Cardiac muscle cell (in vitro differentiated cells and primary cell): ENCODE measurements at regions not wholly inside any gene's neighbourhood (a gene's known extent, or its start where the extent isn't known, plus 50 kb on each side); places are given as distances from the start of the nearest gene placed in this dataset.

Experiments used
- DNase-seq, 2 donors: peaks; one replicate each; pipeline versions ENCODE4 v3.0.0 to v3.0.0-alpha.2; 2010 to 2017; ENCODE audit warnings: low read depth in 1 of 2, low spot score in 1 of 2
- H3K27ac ChIP-seq: fragments of 200-600 bp; sonication (generic); 2 replicates; pipeline ENCODE4 v1.5.1; 2016
- H3K27me3 ChIP-seq: fragments of 200-600 bp; sonication (generic); 2 replicates; pipeline ENCODE4 v1.6.0; 2016; ENCODE audit warnings: control low read depth
- H3K36me3 ChIP-seq: fragments of 200-600 bp; sonication (generic); 2 replicates; pipeline ENCODE4 v1.5.1; 2016; ENCODE audit warnings: control low read depth
- H3K4me1 ChIP-seq: fragments of 200-600 bp; sonication (generic); 2 replicates; pipeline ENCODE4 v1.8.1; 2017; ENCODE audit warnings: low read depth, mild to moderate bottlenecking, mixed run types
- H3K4me3 ChIP-seq: fragments of 200-600 bp; sonication (generic); 2 replicates; pipeline ENCODE4 v1.5.1; 2016; ENCODE audit warnings: mild to moderate bottlenecking
- H3K9me3 ChIP-seq: fragments of 200-600 bp; sonication (generic); 2 replicates; pipeline ENCODE4 v1.5.1; 2017; ENCODE audit warnings: low read depth, mild to moderate bottlenecking, control low read depth
- TF ChIP-seq, protein P1 (sequence below): IDR thresholded peaks from 2 replicates; pipeline ENCODE4 v1.5.1; 2012; ENCODE audit warnings: low read depth, mild to moderate bottlenecking, low read length

DNA sequence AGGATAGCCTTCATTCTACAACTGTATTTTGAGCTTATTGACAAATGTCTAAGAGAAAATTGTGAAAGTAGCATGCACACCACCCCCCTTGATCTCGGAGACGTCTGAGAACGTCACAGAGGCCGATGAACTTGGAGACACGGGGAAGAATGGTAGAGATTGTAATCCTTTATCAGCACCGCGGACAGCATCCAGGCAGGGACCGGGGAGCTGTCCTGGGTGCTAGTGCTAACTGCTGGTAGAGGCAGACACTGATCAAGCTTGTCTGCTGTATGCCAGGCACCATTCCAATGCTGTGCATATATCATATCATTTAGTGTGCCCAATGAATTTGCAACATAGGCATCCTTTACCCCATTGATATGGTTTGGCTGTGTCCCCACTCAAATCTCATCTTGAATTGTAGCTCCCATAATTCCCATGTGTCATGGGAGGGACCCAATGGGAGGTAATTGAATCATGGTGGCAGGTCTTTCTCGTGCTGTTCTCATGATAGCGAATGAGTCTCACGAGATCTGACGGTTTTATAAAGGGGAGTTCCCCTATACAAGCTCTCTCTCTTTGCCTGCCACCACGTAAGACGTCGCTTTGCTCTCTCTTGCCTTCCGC lies 98.8 kb downstream of the LHX2 start:
- peak; percentile 79 to 90 for DNase-seq
- TF ChIP-seq, protein P1, sequence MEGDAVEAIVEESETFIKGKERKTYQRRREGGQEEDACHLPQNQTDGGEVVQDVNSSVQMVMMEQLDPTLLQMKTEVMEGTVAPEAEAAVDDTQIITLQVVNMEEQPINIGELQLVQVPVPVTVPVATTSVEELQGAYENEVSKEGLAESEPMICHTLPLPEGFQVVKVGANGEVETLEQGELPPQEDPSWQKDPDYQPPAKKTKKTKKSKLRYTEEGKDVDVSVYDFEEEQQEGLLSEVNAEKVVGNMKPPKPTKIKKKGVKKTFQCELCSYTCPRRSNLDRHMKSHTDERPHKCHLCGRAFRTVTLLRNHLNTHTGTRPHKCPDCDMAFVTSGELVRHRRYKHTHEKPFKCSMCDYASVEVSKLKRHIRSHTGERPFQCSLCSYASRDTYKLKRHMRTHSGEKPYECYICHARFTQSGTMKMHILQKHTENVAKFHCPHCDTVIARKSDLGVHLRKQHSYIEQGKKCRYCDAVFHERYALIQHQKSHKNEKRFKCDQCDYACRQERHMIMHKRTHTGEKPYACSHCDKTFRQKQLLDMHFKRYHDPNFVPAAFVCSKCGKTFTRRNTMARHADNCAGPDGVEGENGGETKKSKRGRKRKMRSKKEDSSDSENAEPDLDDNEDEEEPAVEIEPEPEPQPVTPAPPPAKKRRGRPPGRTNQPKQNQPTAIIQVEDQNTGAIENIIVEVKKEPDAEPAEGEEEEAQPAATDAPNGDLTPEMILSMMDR, result no peak
- no peaks in the 10 kb centered on the region for H3K4me1 ChIP-seq
- H3K9me3 ChIP-seq, result no peaks in the 10 kb centered on the region
- H3K4me3 ChIP-seq, result no peak overlapping the region
- H3K27me3 ChIP-seq, result peaks cover 10% of the 10 kb centered on the region
- no peak overlapping the region for H3K27ac ChIP-seq
- no peaks in the 10 kb centered on the region for H3K36me3 ChIP-seq

DNA sequence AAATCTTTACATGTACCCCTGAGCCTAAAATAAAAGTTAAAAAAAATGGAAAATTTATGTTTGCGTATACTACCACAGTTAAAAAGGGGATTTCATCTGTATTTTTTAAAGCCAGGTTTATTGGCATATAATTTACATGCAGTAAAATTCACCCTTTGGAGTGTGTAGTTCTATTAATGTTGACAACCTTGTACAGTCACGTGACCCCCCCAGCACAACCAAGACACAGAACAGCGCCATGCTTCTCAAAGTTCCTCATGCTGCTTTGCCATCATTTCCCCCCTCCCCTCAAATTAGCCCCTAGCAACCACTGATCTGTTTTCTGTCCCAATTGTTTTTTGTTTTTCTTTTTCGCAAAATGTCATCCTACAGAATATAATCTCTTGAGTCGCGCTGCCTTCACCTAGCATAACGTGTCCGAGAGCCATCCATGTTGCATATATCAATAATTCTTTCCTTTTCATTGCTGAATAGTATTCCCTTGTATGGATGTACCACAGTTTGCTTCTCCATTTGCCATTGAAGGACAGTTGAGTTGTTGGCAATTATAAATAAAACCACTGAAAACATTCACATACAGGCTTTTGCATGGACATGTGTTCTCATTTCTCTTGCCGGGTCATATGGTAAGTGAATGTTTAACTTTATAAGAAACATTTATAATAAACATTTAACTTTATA lies 105.3 kb downstream of the LHX2 start:
- Histone ChIP-seq H3K36me3 (no peaks in the 10 kb centered on the region), H3K4me1 (no peaks in the 10 kb centered on the region), H3K9me3 (no peaks in the 10 kb centered on the region), H3K27me3 (peaks cover 4% of the 10 kb centered on the region), H3K4me3 (no peak overlapping the region), H3K27ac (no peak overlapping the region)
- no peak for DNase-seq
- TF ChIP-seq, protein P1, result no peak

DNA sequence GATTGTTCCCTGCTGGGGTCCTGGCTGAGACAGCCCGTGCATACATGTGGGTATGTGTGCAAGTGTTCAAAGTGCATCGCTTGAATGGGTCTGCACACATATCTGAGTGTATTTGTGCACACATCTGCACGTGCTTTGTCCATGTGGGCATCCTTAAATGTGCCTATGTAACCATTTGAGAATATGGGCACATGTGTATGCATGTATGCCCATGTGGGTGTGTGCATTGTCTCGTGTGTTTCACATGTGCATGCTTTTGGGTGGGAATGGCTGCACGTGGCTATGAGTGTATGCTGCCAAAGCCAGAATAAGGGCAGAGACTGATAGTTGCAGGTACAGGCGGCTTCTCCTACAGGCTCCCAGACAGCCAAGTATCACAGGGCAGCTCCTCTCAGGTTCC lies 107.3 kb downstream of the LHX2 start:
- H3K27ac ChIP-seq, result no peak overlapping the region
- H3K4me1 ChIP-seq, result no peaks in the 10 kb centered on the region
- no peak overlapping the region for H3K4me3 ChIP-seq
- no peaks in the 10 kb centered on the region for H3K36me3 ChIP-seq
- no peaks in the 10 kb centered on the region for H3K27me3 ChIP-seq
- no peak for DNase-seq
- TF ChIP-seq, protein P1, result no peak
- no peaks in the 10 kb centered on the region for H3K9me3 ChIP-seq

DNA sequence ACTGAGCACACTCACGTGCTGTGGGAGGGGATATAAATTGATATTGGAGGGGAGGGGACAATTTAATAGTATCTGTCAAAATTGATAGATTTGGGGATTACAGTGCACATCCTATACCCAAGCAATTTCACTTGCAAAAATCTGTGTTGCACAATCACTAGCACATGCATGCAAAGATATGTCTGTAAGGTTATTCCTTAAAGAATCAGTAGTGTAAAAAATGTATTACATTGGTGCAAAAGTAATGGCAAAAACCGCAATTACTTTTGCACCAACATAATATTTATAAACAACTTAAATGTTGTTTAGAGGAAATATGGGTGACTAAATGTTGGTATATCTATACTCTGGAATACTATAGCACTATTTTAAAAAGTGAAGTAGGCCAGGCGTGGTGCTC lies 108.7 kb downstream of the LHX2 start:
- Histone ChIP-seq H3K27ac (no peak overlapping the region), H3K4me1 (no peaks in the 10 kb centered on the region), H3K27me3 (no peaks in the 10 kb centered on the region), H3K4me3 (no peak overlapping the region), H3K36me3 (no peaks in the 10 kb centered on the region), H3K9me3 (no peaks in the 10 kb centered on the region)
- DNase-seq, result no peak
- TF ChIP-seq, protein P1, result no peak

DNA sequence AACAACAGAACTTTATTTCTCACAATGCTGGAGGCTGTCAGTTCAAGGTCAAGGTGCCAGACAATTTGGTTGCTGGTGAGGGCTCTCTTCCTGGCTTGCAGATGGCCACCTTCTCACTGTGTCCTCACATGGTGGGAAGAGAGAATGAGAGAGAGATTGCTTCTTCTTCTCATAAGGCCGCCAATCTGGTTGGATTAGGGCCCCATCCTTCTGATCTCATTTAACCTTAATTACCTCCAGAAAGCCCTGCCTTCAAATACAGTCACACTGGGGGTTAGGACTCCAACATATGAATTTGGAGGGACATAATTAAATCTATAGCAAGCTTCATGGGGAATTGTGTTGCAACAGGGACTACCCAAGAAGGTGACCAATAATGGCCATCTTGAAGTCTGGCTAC lies 110.2 kb downstream of the LHX2 start:
- TF ChIP-seq, protein P1, result no peak
- H3K4me1 ChIP-seq, result no peaks in the 10 kb centered on the region
- DNase-seq, result no peak
- H3K9me3 ChIP-seq, result no peaks in the 10 kb centered on the region
- H3K27ac ChIP-seq, result no peak overlapping the region
- H3K27me3 ChIP-seq, result no peaks in the 10 kb centered on the region
- H3K4me3 ChIP-seq, result no peak overlapping the region
- H3K36me3 ChIP-seq, result no peaks in the 10 kb centered on the region
